ENCODE measurements at regions not wholly inside any gene's neighbourhood (a gene's known extent, or its start where the extent isn't known, plus 50 kb on each side); places are given as distances from the start of the nearest gene placed in this dataset.

- Histone ChIP-seq H3K4me3 (ENCODE audit: low read length) (no peak overlapping the region), H2AFZ (ENCODE audit: low read depth, low read length) (no peak overlapping the region), H3K36me3 (ENCODE audit: insufficient read depth, low read length) (no peaks in the 10 kb centered on the region), H3K27me3 (ENCODE audit: insufficient read depth, low read length) (no peaks in the 10 kb centered on the region), H3K9me3 (ENCODE audit: low read length) (peaks cover 2% of the 10 kb centered on the region), H3K4me1 (ENCODE audit: insufficient read depth, low read length) (no peaks in the 10 kb centered on the region)
Observed at GRCh38 chr4:127555106-127555505, 77.7 kb upstream of the INTU start.

GRCh38 chr4:127558088-127558487 lies 74.7 kb upstream of the INTU start:
- H3K9me3 ChIP-seq (ENCODE audit: low read length) = peaks cover under 1% of the 10 kb centered on the region
- no peaks in the 10 kb centered on the region for H3K36me3 ChIP-seq (ENCODE audit: insufficient read depth, low read length)
- no peaks in the 10 kb centered on the region for H3K27me3 ChIP-seq (ENCODE audit: insufficient read depth, low read length)
- H3K4me1 ChIP-seq (ENCODE audit: insufficient read depth, low read length) = no peaks in the 10 kb centered on the region
- H2AFZ ChIP-seq (ENCODE audit: low read depth, low read length) = no peak overlapping the region
- no peak overlapping the region for H3K4me3 ChIP-seq (ENCODE audit: low read length)

- H2AFZ ChIP-seq (ENCODE audit: low read depth, low read length) = no peak overlapping the region
- H3K9me3 ChIP-seq (ENCODE audit: low read length) = no peaks in the 10 kb centered on the region
- no peaks in the 10 kb centered on the region for H3K27me3 ChIP-seq (ENCODE audit: insufficient read depth, low read length)
- no peaks in the 10 kb centered on the region for H3K4me1 ChIP-seq (ENCODE audit: insufficient read depth, low read length)
- H3K36me3 ChIP-seq (ENCODE audit: insufficient read depth, low read length) = no peaks in the 10 kb centered on the region
- H3K4me3 ChIP-seq (ENCODE audit: low read length) = no peak overlapping the region
Observed at GRCh38 chr4:127558489-127559407, 74.0 kb upstream of the INTU start.

DNA sequence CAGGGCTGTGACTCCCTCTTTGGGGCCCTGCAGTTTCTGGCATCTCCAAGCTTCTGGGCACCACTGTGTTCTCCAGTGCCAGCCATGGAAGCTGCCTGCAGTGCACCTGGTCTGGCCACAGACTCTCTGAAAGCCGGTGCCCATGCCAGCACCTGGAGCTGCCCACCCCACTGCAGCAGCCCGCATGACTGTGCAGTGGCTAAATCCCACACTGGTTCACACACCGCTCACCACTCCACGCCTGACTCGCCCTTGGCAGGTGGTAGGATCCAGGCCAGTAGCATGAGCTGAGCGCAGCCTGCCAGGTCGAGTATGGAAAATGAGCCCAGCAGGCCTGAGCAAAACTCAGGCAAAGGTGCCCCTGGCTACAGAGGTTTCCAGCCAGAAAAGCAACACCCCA lies 72.8 kb upstream of the INTU start:
- H2AFZ ChIP-seq (ENCODE audit: low read depth, low read length) = no peak overlapping the region
- no peaks in the 10 kb centered on the region for H3K9me3 ChIP-seq (ENCODE audit: low read length)
- no peaks in the 10 kb centered on the region for H3K36me3 ChIP-seq (ENCODE audit: insufficient read depth, low read length)
- no peaks in the 10 kb centered on the region for H3K27me3 ChIP-seq (ENCODE audit: insufficient read depth, low read length)
- no peaks in the 10 kb centered on the region for H3K4me1 ChIP-seq (ENCODE audit: insufficient read depth, low read length)
- no peak overlapping the region for H3K4me3 ChIP-seq (ENCODE audit: low read length)

DNA sequence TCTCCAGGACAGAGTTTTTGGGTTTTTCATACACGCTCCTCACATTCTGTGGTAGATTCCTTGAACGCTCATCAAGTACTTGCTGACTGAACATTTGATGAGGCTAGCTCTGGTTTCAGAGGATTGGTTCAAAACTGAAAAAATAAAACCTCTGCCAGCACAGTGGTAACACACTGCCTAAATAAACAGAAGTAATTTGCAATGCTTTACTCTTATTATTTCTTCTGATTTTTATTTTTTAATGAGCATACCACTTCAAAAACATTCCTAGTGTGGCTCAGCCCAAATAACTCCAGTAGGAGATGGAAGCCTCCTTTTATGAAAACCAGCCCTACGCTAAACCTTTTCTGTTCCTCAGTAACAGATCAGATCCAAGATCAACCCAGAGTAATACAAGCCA lies 72.0 kb upstream of the INTU start:
- Histone ChIP-seq H3K9me3 (ENCODE audit: low read length) (no peaks in the 10 kb centered on the region), H3K27me3 (ENCODE audit: insufficient read depth, low read length) (no peaks in the 10 kb centered on the region), H3K4me1 (ENCODE audit: insufficient read depth, low read length) (no peaks in the 10 kb centered on the region), H3K4me3 (ENCODE audit: low read length) (no peak overlapping the region), H3K36me3 (ENCODE audit: insufficient read depth, low read length) (no peaks in the 10 kb centered on the region), H2AFZ (ENCODE audit: low read depth, low read length) (no peak overlapping the region)

GRCh38 chr4:127574643-127575042 lies 58.1 kb upstream of the INTU start:
- Histone ChIP-seq H3K9me3 (ENCODE audit: low read length) (no peaks in the 10 kb centered on the region), H2AFZ (ENCODE audit: low read depth, low read length) (no peak overlapping the region), H3K4me3 (ENCODE audit: low read length) (no peak overlapping the region), H3K36me3 (ENCODE audit: insufficient read depth, low read length) (no peaks in the 10 kb centered on the region), H3K27me3 (ENCODE audit: insufficient read depth, low read length) (no peaks in the 10 kb centered on the region), H3K4me1 (ENCODE audit: insufficient read depth, low read length) (no peaks in the 10 kb centered on the region)

- H3K4me1 ChIP-seq (ENCODE audit: insufficient read depth, low read length) = no peaks in the 10 kb centered on the region
- H2AFZ ChIP-seq (ENCODE audit: low read depth, low read length) = no peak overlapping the region
Observed at GRCh38 chr4:127575888-127576287, 56.9 kb upstream of the INTU start.

DNA sequence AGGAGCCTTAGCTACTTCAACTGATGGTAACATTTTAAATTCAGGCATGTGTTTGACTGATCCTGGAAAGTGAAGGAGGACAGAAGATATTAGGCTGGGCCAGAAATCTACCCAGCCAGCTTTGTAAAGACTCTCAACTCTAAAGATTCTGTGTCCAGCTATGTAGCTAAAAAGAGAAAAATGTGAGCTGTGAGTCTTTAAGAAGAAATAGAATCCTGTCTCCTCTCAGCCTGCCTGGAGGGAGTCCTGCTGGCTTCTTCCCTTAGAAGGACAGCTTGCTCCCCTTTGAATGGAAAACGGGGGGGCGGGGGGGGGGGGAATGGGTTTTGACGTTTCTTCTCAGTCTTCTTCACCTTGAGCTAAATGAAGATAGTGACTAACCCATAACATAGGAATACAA lies 54.3 kb upstream of the INTU start:
- no peaks in the 10 kb centered on the region for H3K36me3 ChIP-seq (ENCODE audit: insufficient read depth, low read length)
- H3K4me3 ChIP-seq (ENCODE audit: low read length) = no peak overlapping the region
- H3K9me3 ChIP-seq (ENCODE audit: low read length) = no peaks in the 10 kb centered on the region
- H3K27me3 ChIP-seq (ENCODE audit: insufficient read depth, low read length) = no peaks in the 10 kb centered on the region
- H3K4me1 ChIP-seq (ENCODE audit: insufficient read depth, low read length) = no peaks in the 10 kb centered on the region
- no peak overlapping the region for H2AFZ ChIP-seq (ENCODE audit: low read depth, low read length)

More at GRCh38 chr4:127575888-127576287, 56.9 kb upstream of the INTU start:
- Histone ChIP-seq H3K9me3 (ENCODE audit: low read length) (no peaks in the 10 kb centered on the region), H3K4me3 (ENCODE audit: low read length) (no peak overlapping the region), H3K36me3 (ENCODE audit: insufficient read depth, low read length) (no peaks in the 10 kb centered on the region), H3K27me3 (ENCODE audit: insufficient read depth, low read length) (no peaks in the 10 kb centered on the region)

DNA sequence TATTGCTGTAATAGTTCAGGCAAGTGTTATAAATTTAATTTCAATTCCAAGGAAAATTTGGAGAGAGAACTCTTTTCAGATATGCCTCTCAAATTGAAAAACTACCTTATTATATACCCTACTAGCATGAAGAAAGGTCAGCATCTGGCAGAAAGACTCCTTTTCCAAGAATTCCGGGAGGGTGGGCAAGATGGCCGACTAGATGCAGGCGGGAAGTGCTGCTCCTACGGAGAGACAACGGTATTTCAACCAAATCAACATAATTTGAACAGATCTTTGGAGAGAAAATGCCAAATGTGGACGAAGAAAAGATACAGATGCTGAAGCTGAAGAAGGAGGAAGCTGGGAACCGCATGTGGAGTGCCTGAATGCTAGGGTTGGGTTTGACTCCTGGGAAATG lies 53.8 kb upstream of the INTU start:
- no peaks in the 10 kb centered on the region for H3K4me1 ChIP-seq (ENCODE audit: insufficient read depth, low read length)
- no peaks in the 10 kb centered on the region for H3K9me3 ChIP-seq (ENCODE audit: low read length)
- H3K27me3 ChIP-seq (ENCODE audit: insufficient read depth, low read length) = no peaks in the 10 kb centered on the region
- H3K4me3 ChIP-seq (ENCODE audit: low read length) = no peak overlapping the region
- no peaks in the 10 kb centered on the region for H3K36me3 ChIP-seq (ENCODE audit: insufficient read depth, low read length)
- H2AFZ ChIP-seq (ENCODE audit: low read depth, low read length) = no peak overlapping the region

DNA sequence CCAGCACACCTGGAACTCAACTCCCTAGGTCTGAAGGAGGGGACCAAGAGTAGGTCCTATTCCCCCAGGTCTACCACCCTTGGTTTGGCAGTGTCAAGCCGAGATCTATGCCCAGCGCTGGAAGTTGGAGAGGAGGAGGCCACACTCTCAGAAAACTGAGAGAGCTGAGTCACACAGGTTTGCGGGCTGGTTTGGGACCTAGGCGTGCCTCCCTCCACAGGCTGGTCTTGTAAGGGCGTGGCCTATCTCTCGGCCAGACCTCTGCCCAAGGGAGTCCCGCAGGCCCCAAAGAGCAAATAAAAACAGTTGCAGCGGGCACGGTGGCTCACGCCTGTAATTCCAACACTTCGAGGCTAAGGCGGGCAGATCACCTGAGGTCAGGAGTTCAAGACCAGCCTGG lies 52.9 kb upstream of the INTU start:
- no peaks in the 10 kb centered on the region for H3K27me3 ChIP-seq (ENCODE audit: insufficient read depth, low read length)
- H2AFZ ChIP-seq (ENCODE audit: low read depth, low read length) = no peak overlapping the region
- H3K9me3 ChIP-seq (ENCODE audit: low read length) = no peaks in the 10 kb centered on the region
- no peaks in the 10 kb centered on the region for H3K36me3 ChIP-seq (ENCODE audit: insufficient read depth, low read length)
- no peaks in the 10 kb centered on the region for H3K4me1 ChIP-seq (ENCODE audit: insufficient read depth, low read length)
- H3K4me3 ChIP-seq (ENCODE audit: low read length) = no peak overlapping the region

GRCh38 chr4:127580300-127580699 lies 52.5 kb upstream of the INTU start:
- Histone ChIP-seq H2AFZ (ENCODE audit: low read depth, low read length) (no peak overlapping the region), H3K4me1 (ENCODE audit: insufficient read depth, low read length) (no peaks in the 10 kb centered on the region), H3K36me3 (ENCODE audit: insufficient read depth, low read length) (no peaks in the 10 kb centered on the region), H3K27me3 (ENCODE audit: insufficient read depth, low read length) (no peaks in the 10 kb centered on the region), H3K4me3 (ENCODE audit: low read length) (no peak overlapping the region), H3K9me3 (ENCODE audit: low read length) (no peaks in the 10 kb centered on the region)

DNA sequence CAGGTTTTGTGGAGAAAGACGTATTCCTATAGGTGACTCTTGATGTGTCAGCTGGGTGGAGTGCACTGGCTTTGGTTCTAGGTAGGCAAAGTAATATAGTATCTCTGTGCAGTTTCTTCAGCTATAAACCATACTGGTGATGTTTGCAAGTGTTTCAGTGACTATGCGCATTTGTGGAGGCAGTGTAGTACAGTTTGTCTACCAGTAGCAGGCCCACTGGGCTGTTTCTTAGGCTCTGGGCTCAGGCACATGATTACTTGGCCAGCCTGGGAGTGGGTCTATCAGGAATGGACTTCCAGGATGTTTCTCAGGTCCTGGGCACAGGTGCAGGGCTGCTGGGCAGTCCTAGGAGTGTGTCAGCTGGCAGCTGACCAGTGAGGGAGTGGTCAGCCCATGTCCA lies 51.9 kb upstream of the INTU start:
- H3K4me1 ChIP-seq (ENCODE audit: insufficient read depth, low read length) = no peaks in the 10 kb centered on the region
- H3K36me3 ChIP-seq (ENCODE audit: insufficient read depth, low read length) = no peaks in the 10 kb centered on the region
- H2AFZ ChIP-seq (ENCODE audit: low read depth, low read length) = no peak overlapping the region
- H3K9me3 ChIP-seq (ENCODE audit: low read length) = no peaks in the 10 kb centered on the region
- H3K4me3 ChIP-seq (ENCODE audit: low read length) = no peak overlapping the region
- no peaks in the 10 kb centered on the region for H3K27me3 ChIP-seq (ENCODE audit: insufficient read depth, low read length)

Data from neuron (in vitro differentiated cells).